ENCODE measurements at regions not wholly inside any gene's neighbourhood (a gene's known extent, or its start where the extent isn't known, plus 50 kb on each side); places are given as distances from the start of the nearest gene placed in this dataset.
A peak's percentile ranks its signal among the peaks of the same experiment; 100 is the strongest.

- TF ChIP-seq USF1 (IDR thresholded peaks at IDR 0.05; ENCODE audit: borderline replicate concordance, low read depth): no peak
- peak; percentile 93 for TF ChIP-seq TCF12 (IDR thresholded peaks at IDR 0.05)
- no peak for TF ChIP-seq RFX5 (IDR thresholded peaks at IDR 0.05; ENCODE audit: low read length)
- peak; percentile 76 for TF ChIP-seq GATA2 (CRISPR knock-in tag; IDR thresholded peaks at IDR 0.05)
- TF ChIP-seq MAX (IDR thresholded peaks at IDR 0.05; ENCODE audit: low read depth): no peak
- TF ChIP-seq CTCF (IDR thresholded peaks at IDR 0.05): no peak
- TF ChIP-seq RAD21 (IDR thresholded peaks at IDR 0.05; ENCODE audit: low read length): 0 out of 2 replicates have a peak, but pooled peaks have one; percentile 6
- peak; percentile 75 for TF ChIP-seq RCOR1 (IDR thresholded peaks at IDR 0.05; ENCODE audit: low read length)
- peak; percentile 70; the same call in 1 of the 2 replicates for TF ChIP-seq FOXJ3 (CRISPR knock-in tag; IDR thresholded peaks at IDR 0.05)
- TF ChIP-seq MXI1 (IDR thresholded peaks at IDR 0.05; ENCODE audit: low read depth, low read length): 0 out of 2 replicates have a peak, but pooled peaks have one; percentile 11
- 0 out of 2 replicates have a peak, but pooled peaks have one; percentile 29 for TF ChIP-seq TAF1 (IDR thresholded peaks at IDR 0.05; ENCODE audit: borderline replicate concordance, low read depth, low read length)
- no peak for TF ChIP-seq ELF1 (IDR thresholded peaks at IDR 0.05)
- no peak for TF ChIP-seq NRF1 (IDR thresholded peaks at IDR 0.05; ENCODE audit: low read depth, low read length)
- peak; percentile 11; the same call in 1 of the 2 replicates for TF ChIP-seq FOSL2 (IDR thresholded peaks at IDR 0.05; ENCODE audit: borderline replicate concordance, low read depth)
- TF ChIP-seq RXRA (IDR thresholded peaks at IDR 0.05; ENCODE audit: borderline replicate concordance, low read depth): no peak
- peak; percentile 72 for TF ChIP-seq NFIC (IDR thresholded peaks at IDR 0.05; ENCODE audit: borderline replicate concordance)
- TF ChIP-seq YY1 (IDR thresholded peaks at IDR 0.05; ENCODE audit: low read depth): no peak
- 0 out of 2 replicates have a peak, but pooled peaks have one; percentile 15 for TF ChIP-seq FOXM1 (IDR thresholded peaks at IDR 0.05; ENCODE audit: low read depth)
- TF ChIP-seq JUND (IDR thresholded peaks at IDR 0.05): peak; percentile 43
- TF ChIP-seq USF2 (IDR thresholded peaks at IDR 0.05; ENCODE audit: borderline replicate concordance, low read depth, low read length): no peak
- TF ChIP-seq SIN3A (IDR thresholded peaks at IDR 0.05; ENCODE audit: borderline replicate concordance, low read depth, low read length): 0 out of 2 replicates have a peak, but pooled peaks have one; percentile 35
- 0 out of 2 replicates have a peak, but pooled peaks have one; percentile 15 for TF ChIP-seq REST (IDR thresholded peaks at IDR 0.05; ENCODE audit: low read depth, low read length)
Observed at GRCh38 chr11:121741761-121742361, 289.1 kb upstream of the SORL1-AS1 start (continued).
